SK-N-SH (cell line): ENCODE measurements at regions not wholly inside any gene's neighbourhood (a gene's known extent, or its start where the extent isn't known, plus 50 kb on each side); places are given as distances from the start of the nearest gene placed in this dataset.

Experiments
- GABPA ChIP-seq: IDR thresholded peaks from 2 replicates; pipeline ENCODE4 v1.4.0; 2012; ENCODE audit warnings: low read depth, mild to moderate bottlenecking
- MAX ChIP-seq: IDR thresholded peaks from 2 replicates; pipeline ENCODE4 v1.4.0; 2012; ENCODE audit warnings: low read depth
- MXI1 ChIP-seq: IDR thresholded peaks from 2 replicates; pipeline ENCODE4 v1.6.1; 2012; ENCODE audit warnings: mild to moderate bottlenecking, low read depth, low read length, improper control_type of control experiment
- TCF12 ChIP-seq: IDR thresholded peaks from 2 replicates; pipeline ENCODE4 v1.4.0; 2012
- YY1 ChIP-seq: IDR thresholded peaks from 2 replicates; pipeline ENCODE4 v1.4.0; 2012; ENCODE audit warnings: low read depth, mild to moderate bottlenecking
- TF ChIP-seq, protein P1 (sequence below): fragments of 200-600 bp; sonication (generic); IDR thresholded peaks from 2 replicates; pipeline ENCODE4 v1.6.1; 2017; ENCODE audit warnings: antibody characterized with exemption, mild to moderate bottlenecking, moderate library complexity

GRCh38 chr7:66571568-66571967, 57.1 kb upstream of the KCTD7 start:
- TF ChIP-seq GABPA (no peak), MAX (no peak), TCF12 (no peak), YY1 (no peak), MXI1 (no peak)
- TF ChIP-seq, protein P1, sequence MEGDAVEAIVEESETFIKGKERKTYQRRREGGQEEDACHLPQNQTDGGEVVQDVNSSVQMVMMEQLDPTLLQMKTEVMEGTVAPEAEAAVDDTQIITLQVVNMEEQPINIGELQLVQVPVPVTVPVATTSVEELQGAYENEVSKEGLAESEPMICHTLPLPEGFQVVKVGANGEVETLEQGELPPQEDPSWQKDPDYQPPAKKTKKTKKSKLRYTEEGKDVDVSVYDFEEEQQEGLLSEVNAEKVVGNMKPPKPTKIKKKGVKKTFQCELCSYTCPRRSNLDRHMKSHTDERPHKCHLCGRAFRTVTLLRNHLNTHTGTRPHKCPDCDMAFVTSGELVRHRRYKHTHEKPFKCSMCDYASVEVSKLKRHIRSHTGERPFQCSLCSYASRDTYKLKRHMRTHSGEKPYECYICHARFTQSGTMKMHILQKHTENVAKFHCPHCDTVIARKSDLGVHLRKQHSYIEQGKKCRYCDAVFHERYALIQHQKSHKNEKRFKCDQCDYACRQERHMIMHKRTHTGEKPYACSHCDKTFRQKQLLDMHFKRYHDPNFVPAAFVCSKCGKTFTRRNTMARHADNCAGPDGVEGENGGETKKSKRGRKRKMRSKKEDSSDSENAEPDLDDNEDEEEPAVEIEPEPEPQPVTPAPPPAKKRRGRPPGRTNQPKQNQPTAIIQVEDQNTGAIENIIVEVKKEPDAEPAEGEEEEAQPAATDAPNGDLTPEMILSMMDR, result no peak
